Cardiac muscle cell (in vitro differentiated cells and primary cell): ENCODE measurements at regions not wholly inside any gene's neighbourhood (a gene's known extent, or its start where the extent isn't known, plus 50 kb on each side); places are given as distances from the start of the nearest gene placed in this dataset.
"Not testable (repeated sequence)": the region's sequence is repeated elsewhere in the genome, so short reads cannot be mapped to it uniquely, and the experiment has no call there.

Experiments used
- DNase-seq, 2 donors: peaks; one replicate each; pipeline versions ENCODE4 v3.0.0 to v3.0.0-alpha.2; 2010 to 2017; ENCODE audit warnings: low read depth in 1 of 2, low spot score in 1 of 2
- H3K27ac ChIP-seq: fragments of 200-600 bp; sonication (generic); 2 replicates; pipeline ENCODE4 v1.5.1; 2016
- H3K27me3 ChIP-seq: fragments of 200-600 bp; sonication (generic); 2 replicates; pipeline ENCODE4 v1.6.0; 2016; ENCODE audit warnings: control low read depth
- H3K36me3 ChIP-seq: fragments of 200-600 bp; sonication (generic); 2 replicates; pipeline ENCODE4 v1.5.1; 2016; ENCODE audit warnings: control low read depth
- H3K4me1 ChIP-seq: fragments of 200-600 bp; sonication (generic); 2 replicates; pipeline ENCODE4 v1.8.1; 2017; ENCODE audit warnings: low read depth, mild to moderate bottlenecking, mixed run types
- H3K4me3 ChIP-seq: fragments of 200-600 bp; sonication (generic); 2 replicates; pipeline ENCODE4 v1.5.1; 2016; ENCODE audit warnings: mild to moderate bottlenecking
- H3K9me3 ChIP-seq: fragments of 200-600 bp; sonication (generic); 2 replicates; pipeline ENCODE4 v1.5.1; 2017; ENCODE audit warnings: low read depth, mild to moderate bottlenecking, control low read depth
- CTCF ChIP-seq: IDR thresholded peaks from 2 replicates; pipeline ENCODE4 v1.5.1; 2012; ENCODE audit warnings: low read depth, mild to moderate bottlenecking, low read length

DNA sequence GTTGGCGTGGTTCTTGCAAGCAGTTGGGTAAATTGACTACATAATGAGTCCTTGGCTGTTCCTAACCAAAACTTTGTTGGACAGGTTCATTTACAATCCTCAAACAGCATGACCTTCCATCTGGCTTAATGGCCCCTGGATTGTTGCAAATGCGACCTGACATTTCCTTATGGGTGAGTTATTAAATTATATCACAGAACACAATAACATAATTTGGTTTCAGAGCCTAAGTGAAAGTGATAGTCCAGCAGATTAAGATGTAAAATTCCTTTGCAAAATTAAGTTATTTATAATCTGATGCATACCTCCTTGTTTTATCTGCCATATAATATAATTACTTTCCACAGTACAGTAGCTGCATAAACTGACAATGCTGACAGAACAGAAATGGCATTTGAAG is 224.4 kb downstream of the TUSC1 start:
- no peak overlapping the region for H3K27ac ChIP-seq
- H3K27me3 ChIP-seq, result no peaks in the 10 kb centered on the region
- no peaks in the 10 kb centered on the region for H3K4me1 ChIP-seq
- H3K36me3 ChIP-seq, result no peaks in the 10 kb centered on the region
- no peak for DNase-seq
- TF ChIP-seq CTCF, result no peak
- H3K4me3 ChIP-seq, result no peak overlapping the region
- H3K9me3 ChIP-seq, result no peaks in the 10 kb centered on the region

DNA sequence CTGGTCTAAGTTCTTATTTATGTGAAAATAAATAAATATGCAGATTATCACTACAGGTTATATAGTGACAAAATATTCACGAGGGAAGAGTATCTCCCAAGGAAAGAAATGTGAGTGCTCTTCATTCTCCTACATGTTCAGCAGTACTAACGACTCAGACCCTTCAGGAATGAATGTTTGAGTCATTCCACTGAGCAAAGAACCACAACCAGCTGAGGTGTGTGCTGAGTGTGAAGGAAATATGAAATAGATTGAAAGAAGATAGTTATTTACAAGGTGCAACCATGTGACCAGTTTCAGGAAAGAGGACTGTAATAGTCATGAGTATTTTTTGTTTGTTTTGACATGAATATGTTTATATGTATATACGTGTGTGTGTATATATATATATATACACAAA is 228.7 kb downstream of the TUSC1 start:
- Histone ChIP-seq H3K9me3 (no peaks in the 10 kb centered on the region), H3K4me1 (no peaks in the 10 kb centered on the region), H3K27me3 (no peaks in the 10 kb centered on the region), H3K4me3 (no peak overlapping the region), H3K36me3 (no peaks in the 10 kb centered on the region), H3K27ac (no peak overlapping the region)
- no peak for DNase-seq
- TF ChIP-seq CTCF, result no peak

DNA sequence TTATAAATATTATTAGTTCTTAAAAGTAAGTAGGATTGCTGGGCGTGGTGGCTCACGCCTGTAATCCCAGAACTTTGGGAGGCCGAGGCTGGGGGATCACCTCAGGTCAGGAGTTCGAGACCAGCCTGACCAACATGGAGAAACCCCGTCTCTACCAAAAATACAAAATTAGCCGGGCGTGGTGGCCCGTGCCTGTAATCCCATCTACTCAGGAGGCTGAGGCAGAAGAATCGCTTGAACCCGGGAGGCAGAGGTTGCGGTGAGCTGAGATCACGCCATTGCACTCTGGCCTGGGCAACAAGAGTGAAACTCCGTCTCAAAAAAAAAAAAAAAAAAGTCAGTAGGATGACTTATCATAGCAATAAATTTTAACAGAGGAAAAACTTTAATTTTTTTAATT is 232.5 kb downstream of the TUSC1 start:
- H3K36me3 ChIP-seq, DNase-seq, H3K4me1 ChIP-seq, H3K27ac ChIP-seq, H3K27me3 ChIP-seq, H3K4me3 ChIP-seq, H3K9me3 ChIP-seq: not testable (repeated sequence)

GRCh38 chr9:25442526-25442925 is 235.7 kb downstream of the TUSC1 start:
- TF ChIP-seq CTCF, result no peak
- H3K27me3 ChIP-seq, result no peaks in the 10 kb centered on the region

GRCh38 chr9:25427898-25428297 is 250.3 kb downstream of the TUSC1 start:
- Histone ChIP-seq H3K4me1 (no peaks in the 10 kb centered on the region), H3K36me3 (no peaks in the 10 kb centered on the region), H3K27ac (no peak overlapping the region), H3K4me3 (no peak overlapping the region), H3K27me3 (no peaks in the 10 kb centered on the region), H3K9me3 (no peaks in the 10 kb centered on the region)
- DNase-seq, result no peak
- no peak for TF ChIP-seq CTCF

More at GRCh38 chr9:25442526-25442925, 235.7 kb downstream of the TUSC1 start:
- Histone ChIP-seq H3K4me1 (no peaks in the 10 kb centered on the region), H3K4me3 (no peak overlapping the region), H3K9me3 (no peaks in the 10 kb centered on the region), H3K36me3 (no peaks in the 10 kb centered on the region), H3K27ac (no peak overlapping the region)
- DNase-seq, result no peak

GRCh38 chr9:25427290-25427689 is 251.0 kb downstream of the TUSC1 start:
- TF ChIP-seq CTCF, result no peak
- no peaks in the 10 kb centered on the region for H3K27me3 ChIP-seq
- no peaks in the 10 kb centered on the region for H3K9me3 ChIP-seq
- DNase-seq, result no peak
- H3K36me3 ChIP-seq, result no peaks in the 10 kb centered on the region
- H3K4me3 ChIP-seq, result no peak overlapping the region
- no peaks in the 10 kb centered on the region for H3K4me1 ChIP-seq
- H3K27ac ChIP-seq, result no peak overlapping the region
